ENCODE measurements at regions not wholly inside any gene's neighbourhood (a gene's known extent, or its start where the extent isn't known, plus 50 kb on each side); places are given as distances from the start of the nearest gene placed in this dataset.

DNA sequence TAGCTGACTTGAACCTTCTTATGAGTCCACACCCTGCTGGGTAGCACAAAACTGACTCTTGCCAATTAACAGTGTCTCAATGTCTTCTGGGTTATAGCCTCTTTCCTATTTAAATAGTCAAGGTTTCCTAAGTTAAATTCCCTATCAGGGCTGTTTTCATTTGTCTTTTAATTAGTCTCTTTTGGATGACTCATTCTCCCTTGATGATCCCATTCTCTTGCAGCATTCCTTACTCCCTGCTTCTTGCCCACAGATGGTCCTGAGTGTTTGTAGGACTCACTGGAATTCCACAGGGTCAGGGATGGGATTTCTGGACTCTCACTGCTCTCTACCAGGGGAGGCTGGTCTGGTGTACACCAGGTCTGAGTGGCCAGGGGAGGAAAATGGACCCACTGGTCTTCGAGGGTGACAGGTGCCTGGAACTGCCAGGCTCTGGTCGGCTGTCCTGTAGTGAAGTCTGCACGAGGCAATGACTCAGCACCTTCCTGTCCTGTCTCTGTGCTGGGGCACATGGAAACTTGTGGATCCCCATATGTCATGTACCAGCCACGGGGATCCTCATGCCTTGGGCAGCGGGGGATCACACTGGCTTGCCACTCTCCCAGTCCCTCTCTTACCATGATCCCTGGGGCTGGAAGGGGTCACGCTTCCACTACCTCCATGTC is 236.5 kb upstream of the PELI2 start:
- TF ChIP-seq, protein P1, sequence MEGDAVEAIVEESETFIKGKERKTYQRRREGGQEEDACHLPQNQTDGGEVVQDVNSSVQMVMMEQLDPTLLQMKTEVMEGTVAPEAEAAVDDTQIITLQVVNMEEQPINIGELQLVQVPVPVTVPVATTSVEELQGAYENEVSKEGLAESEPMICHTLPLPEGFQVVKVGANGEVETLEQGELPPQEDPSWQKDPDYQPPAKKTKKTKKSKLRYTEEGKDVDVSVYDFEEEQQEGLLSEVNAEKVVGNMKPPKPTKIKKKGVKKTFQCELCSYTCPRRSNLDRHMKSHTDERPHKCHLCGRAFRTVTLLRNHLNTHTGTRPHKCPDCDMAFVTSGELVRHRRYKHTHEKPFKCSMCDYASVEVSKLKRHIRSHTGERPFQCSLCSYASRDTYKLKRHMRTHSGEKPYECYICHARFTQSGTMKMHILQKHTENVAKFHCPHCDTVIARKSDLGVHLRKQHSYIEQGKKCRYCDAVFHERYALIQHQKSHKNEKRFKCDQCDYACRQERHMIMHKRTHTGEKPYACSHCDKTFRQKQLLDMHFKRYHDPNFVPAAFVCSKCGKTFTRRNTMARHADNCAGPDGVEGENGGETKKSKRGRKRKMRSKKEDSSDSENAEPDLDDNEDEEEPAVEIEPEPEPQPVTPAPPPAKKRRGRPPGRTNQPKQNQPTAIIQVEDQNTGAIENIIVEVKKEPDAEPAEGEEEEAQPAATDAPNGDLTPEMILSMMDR (IDR thresholded peaks at IDR 0.05), result no peak
- no peak for TF ChIP-seq POLR2A (IDR thresholded peaks at IDR 0.05)
